Mesenchymal stem cell (in vitro differentiated cells and primary cell): ENCODE measurements at regions not wholly inside any gene's neighbourhood (a gene's known extent, or its start where the extent isn't known, plus 50 kb on each side); places are given as distances from the start of the nearest gene placed in this dataset.

Experiments used
- DNase-seq: peaks from one replicate; pipeline ENCODE4 v3.0.0-alpha.2; 2013
- H2AFZ ChIP-seq: one replicate; pipeline ENCODE4 v1.6.1; 2013; ENCODE audit warnings: low read depth, mild to moderate bottlenecking, control low read depth, inconsistent platforms, low read length, moderate library complexity
- H2AK5ac ChIP-seq: 2 replicates; pipeline ENCODE4 v1.6.1; 2013; ENCODE audit warnings: low read length, moderate library complexity, mild to moderate bottlenecking, inconsistent platforms; ENCODE audit not compliant: severe bottlenecking
- H2BK120ac ChIP-seq: one replicate; pipeline ENCODE4 v1.6.1; 2013; ENCODE audit warnings: low read depth, mild to moderate bottlenecking, inconsistent platforms, low read length, moderate library complexity
- H2BK12ac ChIP-seq, 2 experiments: one replicate each; pipeline ENCODE4 v1.6.1; 2013; ENCODE audit warnings: inconsistent platforms in 2 of 2, low read length in 2 of 2, mild to moderate bottlenecking in 2 of 2, moderate library complexity in 2 of 2, control low read depth in 1 of 2
- H2BK15ac ChIP-seq: one replicate; pipeline ENCODE4 v1.6.1; 2013; ENCODE audit warnings: mild to moderate bottlenecking, low read depth, inconsistent platforms; ENCODE audit not compliant: poor library complexity, severe bottlenecking
- H2BK5ac ChIP-seq: 2 replicates; pipeline ENCODE4 v1.6.1; 2013; ENCODE audit warnings: low read depth, mild to moderate bottlenecking, low read length, control low read depth, inconsistent platforms; ENCODE audit not compliant: poor library complexity, severe bottlenecking
- H3K14ac ChIP-seq, 2 experiments: one replicate each; pipeline ENCODE4 v1.6.1; 2013; ENCODE audit warnings: inconsistent platforms in 2 of 2, low read length in 2 of 2, control low read depth in 1 of 2, mild to moderate bottlenecking in 1 of 2, moderate library complexity in 1 of 2
- H3K18ac ChIP-seq, 2 experiments: one replicate each; pipeline ENCODE4 v1.6.1; 2013; ENCODE audit warnings: inconsistent platforms in 2 of 2, low read length in 2 of 2, control low read depth in 1 of 2, low read depth in 1 of 2, mild to moderate bottlenecking in 1 of 2
- H3K23ac ChIP-seq, 2 experiments: one replicate each; pipeline ENCODE4 v1.6.1; 2013; ENCODE audit warnings: inconsistent platforms in 2 of 2, low read length in 2 of 2, mild to moderate bottlenecking in 2 of 2, moderate library complexity in 2 of 2, control low read depth in 1 of 2
- H3K27ac ChIP-seq: 2 replicates; pipeline ENCODE4 v1.5.1; 2013; ENCODE audit warnings: mild to moderate bottlenecking, moderate library complexity, low read length, control low read depth, inconsistent platforms; ENCODE audit not compliant: poor library complexity, severe bottlenecking
- H3K27me3 ChIP-seq, 2 experiments: 2 replicates each; pipeline versions ENCODE4 v1.6.1 to v1.7.0; 2013; ENCODE audit warnings: low read length in 2 of 2, mild to moderate bottlenecking in 2 of 2, moderate library complexity in 2 of 2, control low read depth in 1 of 2, inconsistent platforms in 1 of 2; ENCODE audit not compliant: control insufficient read depth in 1 of 2, insufficient read depth in 1 of 2
- H3K36me3 ChIP-seq, 2 experiments: 2 replicates each; pipeline versions ENCODE4 v1.6.1 to v1.7.0; 2013; ENCODE audit warnings: low read length in 2 of 2, control low read depth in 1 of 2, inconsistent platforms in 1 of 2, low read depth in 1 of 2, mild to moderate bottlenecking in 1 of 2; ENCODE audit not compliant: insufficient read depth in 2 of 2, control insufficient read depth in 1 of 2
- H3K4ac ChIP-seq, 2 experiments: one replicate each; pipeline ENCODE4 v1.6.1; 2013; ENCODE audit warnings: inconsistent platforms in 2 of 2, low read length in 2 of 2, mild to moderate bottlenecking in 2 of 2, moderate library complexity in 2 of 2, control low read depth in 1 of 2, low read depth in 1 of 2
- H3K4me1 ChIP-seq: 2 replicates; pipeline ENCODE4 v1.6.1; 2013; ENCODE audit warnings: low read depth, low read length, control low read depth; ENCODE audit not compliant: control insufficient read depth, insufficient read depth
- H3K4me2 ChIP-seq: 2 replicates; pipeline ENCODE4 v1.6.1; 2013; ENCODE audit warnings: low read length, mild to moderate bottlenecking, inconsistent platforms; ENCODE audit not compliant: poor library complexity, severe bottlenecking
- H3K4me3 ChIP-seq, 2 experiments: 2 replicates each; pipeline versions ENCODE4 v1.5.1 to v1.7.0; 2013; ENCODE audit warnings: low read length in 2 of 2, mild to moderate bottlenecking in 2 of 2, control low read depth in 1 of 2, low read depth in 1 of 2; ENCODE audit not compliant: insufficient read depth in 1 of 2
- H3K79me1 ChIP-seq: replicated peaks from 2 replicates; pipeline ENCODE4 v1.6.1; 2013; ENCODE audit warnings: mild to moderate bottlenecking, control low read depth, low read length, inconsistent platforms; ENCODE audit not compliant: poor library complexity, severe bottlenecking
- H3K9ac ChIP-seq: 2 replicates; pipeline ENCODE4 v1.7.0; 2013; ENCODE audit warnings: mild to moderate bottlenecking, low read length, moderate library complexity
- H3K9me3 ChIP-seq: 2 replicates; pipeline ENCODE4 v1.7.0; 2013; ENCODE audit warnings: mild to moderate bottlenecking, low read length; ENCODE audit not compliant: control insufficient read depth
- H4K8ac ChIP-seq: one replicate; pipeline ENCODE4 v1.6.1; 2013; ENCODE audit warnings: inconsistent platforms, mild to moderate bottlenecking, low read length, moderate library complexity
- H4K91ac ChIP-seq: one replicate; pipeline ENCODE4 v1.6.1; 2013; ENCODE audit warnings: mild to moderate bottlenecking, low read length, inconsistent platforms
- WGBS: methylation state at CpG from one replicate; pipeline ENCODE4 v1.1.7; 2013; ENCODE audit warnings: mixed read lengths; 5-methylcytosine and 5-hydroxymethylcytosine counted together

GRCh38 chr4:62344915-62345314, 1144.8 kb downstream of the ADGRL3 start:
- Histone ChIP-seq H3K36me3 (no peaks in the 10 kb centered on the region), H3K27ac (no peak overlapping the region), H2BK5ac (no peak overlapping the region), H3K9ac (no peak overlapping the region), H2BK12ac (no peak overlapping the region), H3K14ac (no peak overlapping the region), H2BK15ac (no peak overlapping the region), H3K27me3 (no peaks in the 10 kb centered on the region), H3K23ac (no peak overlapping the region), H3K4ac (no peak overlapping the region), H3K4me3 (no peak overlapping the region), H3K4me2 (no peak overlapping the region), H3K79me1 (no peaks in the 10 kb centered on the region), H2BK120ac (no peak overlapping the region), H2AK5ac (no peak overlapping the region), H3K9me3 (peaks cover 42% of the 10 kb centered on the region), H2AFZ (no peak overlapping the region), H4K91ac (no peak overlapping the region), H3K18ac (no peak overlapping the region), H3K4me1 (no peaks in the 10 kb centered on the region), H4K8ac (no peak overlapping the region)
- DNase-seq: no peak
- WGBS: 61% methylated on average over 3 of the region's 4 CpGs

- H3K4me1 ChIP-seq: no peaks in the 10 kb centered on the region
- H3K4me3 ChIP-seq: no peak overlapping the region
- H3K27ac ChIP-seq: no peak overlapping the region
- no peak overlapping the region for H2AFZ ChIP-seq
- no peak overlapping the region for H3K23ac ChIP-seq
- H2BK5ac ChIP-seq: no peak overlapping the region
- WGBS: 76% methylated on average over 4 of the region's 4 CpGs
- no peak overlapping the region for H3K4me2 ChIP-seq
- DNase-seq: no peak
- H3K14ac ChIP-seq: no peak overlapping the region
- H2AK5ac ChIP-seq: no peak overlapping the region
- no peaks in the 10 kb centered on the region for H3K36me3 ChIP-seq
- no peak overlapping the region for H2BK15ac ChIP-seq
- H3K79me1 ChIP-seq: no peaks in the 10 kb centered on the region
- no peak overlapping the region for H3K4ac ChIP-seq
- no peak overlapping the region for H2BK12ac ChIP-seq
- H3K9ac ChIP-seq: no peak overlapping the region
- peaks cover 46% of the 10 kb centered on the region for H3K9me3 ChIP-seq
- no peak overlapping the region for H4K8ac ChIP-seq
- H3K27me3 ChIP-seq: no peaks in the 10 kb centered on the region
- H4K91ac ChIP-seq: no peak overlapping the region
- H2BK120ac ChIP-seq: no peak overlapping the region
- no peak overlapping the region for H3K18ac ChIP-seq
Observed at GRCh38 chr4:62344474-62344873, 1144.3 kb downstream of the ADGRL3 start.

- Histone ChIP-seq H3K27me3 (no peaks in the 10 kb centered on the region), H2BK15ac (no peak overlapping the region), H3K18ac (no peak overlapping the region), H3K4ac (no peak overlapping the region), H4K8ac (no peak overlapping the region), H3K9me3 (peaks cover 52% of the 10 kb centered on the region), H2BK5ac (no peak overlapping the region), H3K4me2 (no peak overlapping the region), H3K4me1 (no peaks in the 10 kb centered on the region), H3K14ac (no peak overlapping the region), H2AK5ac (no peak overlapping the region), H3K9ac (no peak overlapping the region), H3K27ac (no peak overlapping the region), H3K79me1 (no peaks in the 10 kb centered on the region), H4K91ac (no peak overlapping the region), H3K23ac (no peak overlapping the region), H2AFZ (no peak overlapping the region), H3K4me3 (no peak overlapping the region), H3K36me3 (no peaks in the 10 kb centered on the region), H2BK12ac (no peak overlapping the region), H2BK120ac (no peak overlapping the region)
- DNase-seq: no peak
Observed at GRCh38 chr4:62342346-62342745, 1142.2 kb downstream of the ADGRL3 start.

- Histone ChIP-seq H2BK12ac (no peak overlapping the region), H3K4ac (no peak overlapping the region), H2BK5ac (no peak overlapping the region), H3K36me3 (no peaks in the 10 kb centered on the region), H2AK5ac (no peak overlapping the region), H3K79me1 (no peaks in the 10 kb centered on the region), H3K18ac (no peak overlapping the region), H2BK120ac (no peak overlapping the region), H3K4me1 (no peaks in the 10 kb centered on the region), H3K27me3 (no peaks in the 10 kb centered on the region), H4K91ac (no peak overlapping the region), H2AFZ (no peak overlapping the region), H3K23ac (no peak overlapping the region), H3K4me2 (no peak overlapping the region), H3K9me3 (peaks cover 20% of the 10 kb centered on the region), H3K14ac (no peak overlapping the region), H3K9ac (no peak overlapping the region), H3K27ac (no peak overlapping the region), H4K8ac (no peak overlapping the region), H3K4me3 (no peak overlapping the region), H2BK15ac (no peak overlapping the region)
- no peak for DNase-seq
- 81% methylated on average over 2 of the region's 2 CpGs for WGBS
Observed at GRCh38 chr4:62328526-62328925, 1128.4 kb downstream of the ADGRL3 start.
